ENCODE measurements at regions not wholly inside any gene's neighbourhood (a gene's known extent, or its start where the extent isn't known, plus 50 kb on each side); places are given as distances from the start of the nearest gene placed in this dataset.

GRCh38 chr5:5615569-5615968 is 193.1 kb downstream of the ICE1 start:
- DNase-seq, result no peak

- DNase-seq, result no peak
These were observed 190.9 kb downstream of the ICE1 start for GRCh38 chr5:5613261-5613990.

- no peak for DNase-seq
These were observed 189.6 kb downstream of the ICE1 start for GRCh38 chr5:5612096-5612495.

DNA sequence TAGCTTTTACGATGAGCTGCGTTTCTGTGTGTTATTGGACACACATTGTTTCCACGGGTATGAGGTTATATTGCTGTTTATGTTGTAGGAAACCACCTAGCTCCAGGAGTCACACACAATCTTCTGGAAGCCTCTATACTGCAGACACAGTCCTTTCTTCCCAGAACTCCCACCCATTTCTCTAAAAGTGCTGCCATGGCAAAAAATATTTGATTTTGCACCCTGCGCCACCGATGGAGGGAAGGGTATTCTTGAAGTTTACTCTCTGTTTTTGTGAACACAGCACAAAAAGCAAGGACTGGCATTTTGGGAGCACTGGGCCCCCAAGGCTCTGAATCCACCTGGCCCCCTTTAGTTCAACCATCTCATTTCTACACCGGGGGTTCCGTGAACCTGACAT is 187.5 kb downstream of the ICE1 start:
- DNase-seq, result no peak

GRCh38 chr5:5605170-5605764 is 182.8 kb downstream of the ICE1 start:
- no peak for DNase-seq

GRCh38 chr5:5602554-5602953 is 180.1 kb downstream of the ICE1 start:
- DNase-seq, result no peak

DNA sequence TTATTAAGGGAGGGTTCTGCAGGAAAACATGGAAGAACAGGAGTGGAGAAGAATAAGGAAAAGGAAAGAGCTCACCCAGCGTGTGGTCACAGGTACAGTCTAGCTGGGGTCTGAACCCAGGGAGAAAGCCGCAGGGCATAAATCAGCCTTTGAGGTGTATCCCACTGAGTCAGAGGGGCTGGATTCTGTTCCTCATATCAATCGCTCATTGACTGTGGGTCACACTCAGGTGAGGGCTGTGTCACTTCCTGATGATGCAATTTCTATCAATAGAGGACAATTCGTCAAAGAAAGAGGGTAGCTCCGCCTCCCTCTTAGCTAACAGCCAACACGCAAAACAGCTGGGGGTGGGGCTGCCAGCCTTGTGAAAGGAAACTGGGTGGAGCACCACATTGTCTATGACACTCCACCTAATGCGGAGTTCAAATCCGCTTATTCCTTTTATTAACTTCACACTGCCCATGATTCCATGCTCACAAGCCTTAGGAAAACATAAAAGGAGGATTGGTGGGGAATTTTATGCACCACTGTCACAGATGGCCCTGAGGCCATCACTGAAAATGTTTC is 176.2 kb downstream of the ICE1 start:
- DNase-seq, result no peak

GRCh38 chr5:5593391-5593790 is 170.9 kb downstream of the ICE1 start:
- DNase-seq, result no peak

DNA sequence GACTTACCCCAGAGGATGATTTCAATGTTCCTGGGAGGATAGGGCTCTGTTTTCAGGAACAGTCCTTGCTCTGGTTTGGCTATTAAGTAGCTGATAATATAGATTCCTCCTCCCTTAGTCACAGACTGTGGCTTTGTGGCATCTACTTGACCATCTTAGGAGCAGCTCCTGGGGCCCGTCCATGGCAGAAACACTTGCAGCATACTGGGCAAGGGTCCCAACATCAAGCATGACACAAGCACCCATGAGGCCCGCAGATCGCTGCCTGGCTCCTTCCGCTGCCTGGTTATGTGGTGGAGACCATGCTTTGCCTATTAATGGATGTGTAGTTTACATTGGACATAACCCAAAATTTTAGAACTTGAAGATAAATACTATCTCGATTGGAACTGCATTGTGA is 170.1 kb downstream of the ICE1 start:
- DNase-seq, result no peak

- no peak for DNase-seq
These were observed 169.1 kb downstream of the ICE1 start for GRCh38 chr5:5591567-5591966.

DNA sequence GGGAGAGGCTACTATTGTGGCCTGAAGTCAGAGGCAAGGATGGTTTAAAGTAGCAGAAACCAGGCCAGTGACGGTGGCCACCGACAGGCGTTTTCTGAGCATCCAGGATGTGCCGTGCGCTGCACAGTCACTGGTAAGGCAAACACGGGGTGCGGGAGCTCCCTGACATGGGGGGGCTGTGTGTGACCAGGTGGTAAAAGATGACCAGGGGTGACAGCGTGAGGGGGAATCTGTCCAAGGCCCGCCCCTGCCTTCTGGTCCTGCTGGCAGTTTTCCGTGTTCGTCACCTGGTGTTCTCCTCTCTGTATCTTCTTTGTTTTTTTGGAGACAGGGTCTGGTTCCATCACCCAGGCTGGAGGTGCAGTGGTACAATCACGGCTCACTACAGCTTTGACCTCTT is 167.4 kb downstream of the ICE1 start:
- DNase-seq, result no peak

- no peak for DNase-seq
These were observed 166.7 kb downstream of the ICE1 start for GRCh38 chr5:5588887-5589826.

GRCh38 chr5:5588386-5588785 is 165.9 kb downstream of the ICE1 start:
- no peak for DNase-seq

- no peak for DNase-seq
These were observed 165.0 kb downstream of the ICE1 start for GRCh38 chr5:5587474-5587873.

DNA sequence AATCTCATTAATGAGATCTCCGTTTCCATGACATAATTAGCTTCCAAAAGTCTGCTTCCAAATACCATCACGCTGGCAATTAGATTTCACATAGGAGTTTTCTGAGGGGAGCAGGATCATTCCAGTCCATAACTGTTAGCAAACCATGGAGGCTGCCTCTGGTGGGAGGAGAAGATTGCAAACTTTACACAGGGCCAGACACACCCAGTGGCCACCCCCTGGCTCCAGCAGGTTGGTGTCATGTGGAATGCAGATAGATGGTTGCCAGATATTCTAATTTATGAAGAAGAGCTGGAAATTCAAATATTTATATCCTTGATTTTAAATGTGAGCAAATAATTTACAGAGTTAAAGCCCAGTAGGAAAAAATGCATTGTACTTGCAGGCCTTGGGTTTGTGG is 164.2 kb downstream of the ICE1 start:
- DNase-seq, result no peak

DNA sequence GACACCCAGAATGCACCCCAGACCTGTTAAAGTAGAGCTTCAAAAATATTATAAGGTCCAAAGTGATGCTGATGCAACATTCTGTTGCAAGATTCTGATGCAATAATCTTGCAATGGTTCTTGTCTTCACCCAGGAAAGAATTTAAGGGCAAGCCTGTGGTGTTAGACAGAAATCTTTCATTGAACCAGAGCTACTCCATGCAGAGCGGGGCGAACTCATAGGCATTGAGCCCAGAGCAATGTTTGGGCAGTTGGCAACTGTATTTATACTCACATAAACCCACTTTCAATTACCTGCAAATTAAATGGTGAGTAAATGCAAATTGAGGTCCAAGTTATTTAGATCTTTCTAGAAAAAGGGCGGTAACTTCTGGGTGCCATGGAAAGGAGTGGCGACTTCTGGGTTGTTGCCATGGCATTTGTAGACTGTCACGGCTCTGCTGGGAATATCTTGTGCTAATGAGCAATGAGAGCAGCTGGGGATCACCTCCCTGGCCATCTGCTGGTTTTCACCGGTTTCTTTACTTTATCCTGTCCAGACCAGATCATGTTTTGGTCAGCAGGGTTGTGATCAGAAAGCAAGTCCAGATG is 163.4 kb downstream of the ICE1 start:
- no peak for DNase-seq

DNA sequence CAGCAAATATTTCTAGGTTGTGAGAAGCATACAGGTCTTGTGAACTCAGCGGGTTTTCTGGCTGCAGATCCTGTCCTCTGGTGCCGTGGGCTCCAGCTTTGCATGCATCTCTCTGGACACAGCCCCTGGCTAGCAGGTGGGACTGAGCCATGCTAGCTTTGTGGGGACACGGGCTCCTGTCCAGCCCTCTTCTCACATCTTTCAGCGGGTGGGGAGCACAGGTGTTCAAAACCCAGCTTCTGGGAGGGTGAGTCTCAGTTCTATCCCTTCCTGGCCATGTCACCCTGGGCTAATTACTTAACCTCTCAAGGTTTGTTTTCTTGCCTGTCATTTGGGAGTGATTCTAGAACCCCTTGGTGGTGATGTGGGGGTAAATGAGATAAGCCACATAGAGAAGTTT is 162.3 kb downstream of the ICE1 start:
- DNase-seq, result no peak

DNA sequence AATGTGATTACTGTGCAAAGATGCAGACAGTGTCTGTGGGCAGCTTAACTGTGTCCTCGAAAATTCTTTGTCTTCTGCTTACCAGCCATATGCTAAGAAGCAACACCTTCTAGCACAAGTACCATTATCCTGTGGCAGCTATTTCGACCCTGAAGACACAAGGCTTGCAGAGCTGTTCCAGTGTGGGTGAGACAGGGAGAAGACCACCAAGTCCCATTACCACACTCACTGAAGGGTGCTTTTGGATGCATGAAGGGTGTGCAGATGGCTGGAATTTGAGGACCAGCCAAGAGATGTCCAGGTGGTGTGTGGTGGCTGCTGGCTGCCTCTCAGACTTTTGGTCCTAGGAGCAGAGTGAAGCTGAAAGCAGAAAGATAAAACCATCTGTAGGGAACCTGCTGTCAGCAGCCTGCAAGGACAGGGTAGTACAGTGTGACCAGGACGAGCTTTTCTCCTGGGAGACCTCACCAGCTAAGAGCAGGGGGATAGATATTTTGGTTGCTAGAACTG is 161.8 kb downstream of the ICE1 start:
- no peak for DNase-seq

DNA sequence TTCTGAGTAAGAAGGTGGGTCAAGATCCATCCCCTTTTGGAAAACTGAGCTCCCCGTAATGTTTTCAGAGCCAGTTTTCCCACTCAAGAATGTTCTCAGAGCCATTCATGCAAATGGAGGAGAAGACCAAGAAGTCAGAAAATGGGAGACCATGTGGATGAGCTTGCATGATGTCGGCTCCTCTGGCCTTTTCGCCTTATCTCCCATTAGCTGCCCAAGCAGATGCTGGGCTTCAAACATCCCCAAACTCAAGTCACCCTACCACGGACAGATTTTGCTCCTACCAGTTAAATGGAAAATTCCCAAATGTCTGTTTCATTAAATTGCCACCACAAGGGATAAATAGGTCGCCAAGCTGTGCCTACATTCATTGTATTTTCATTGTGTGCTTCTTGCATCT is 161.4 kb downstream of the ICE1 start:
- no peak for DNase-seq

- no peak for DNase-seq
These were observed 160.7 kb downstream of the ICE1 start for GRCh38 chr5:5583023-5583765.

- DNase-seq, result no peak
These were observed 158.6 kb downstream of the ICE1 start for GRCh38 chr5:5581080-5581479.

- no peak for DNase-seq
These were observed 154.3 kb downstream of the ICE1 start for GRCh38 chr5:5576744-5577143.
